Gastroesophageal sphincter (tissue), 3 donors: ENCODE measurements at regions not wholly inside any gene's neighbourhood (a gene's known extent, or its start where the extent isn't known, plus 50 kb on each side); places are given as distances from the start of the nearest gene placed in this dataset.

ENCODE experiments used
- CTCF ChIP-seq, 4 experiments: fragments of 200-600 bp in 2 of 4; fragments of 450-650 bp in 2 of 4; sonication (generic) in 1 of 4; IDR thresholded peaks; one replicate each; pipeline ENCODE4 v1.5.1; 2017 to 2019; ENCODE audit warnings: antibody characterized with exemption in 4 of 4, mild to moderate bottlenecking in 2 of 4, moderate library complexity in 2 of 4
- EP300 ChIP-seq: sonication (generic); formaldehyde crosslinking; IDR thresholded peaks from one replicate; pipeline ENCODE4 v1.6.1; 2017; ENCODE audit warnings: antibody characterized with exemption, mild to moderate bottlenecking
- POLR2A ChIP-seq, 2 donors: fragments of 450-650 bp; IDR thresholded peaks; one replicate each; pipeline ENCODE4 v1.6.1; 2017; ENCODE audit warnings: antibody characterized with exemption in 2 of 2, mild to moderate bottlenecking in 2 of 2, moderate library complexity in 1 of 2

GRCh38 chr4:125115476-125115875, 199.3 kb upstream of the FAT4 start:
- no peak for TF ChIP-seq EP300
- TF ChIP-seq CTCF (IDR thresholded peaks at IDR 0.05), result no peak
- no peak for TF ChIP-seq POLR2A (IDR thresholded peaks at IDR 0.05)
